K562 (cell line): ENCODE measurements at regions not wholly inside any gene's neighbourhood (a gene's known extent, or its start where the extent isn't known, plus 50 kb on each side); places are given as distances from the start of the nearest gene placed in this dataset.

Experiments used
- ATAC-seq: fragments of 200-7000 bp; cut with Tn5 transposase; 3 replicates; pipeline ENCODE4 v1.9.1; 2020; ENCODE audit warnings: moderate library complexity
- BruUV-seq: library from RNA; stranded (reverse); fragments of 400-500 nt; replicated peaks from 2 replicates; lab custom pipeline; 2021; lab: Mats Ljungman, UMichigan
- CTCF ChIA-PET: fragments of 300-600 bp; formaldehyde crosslinking; extraction: SDS; loops from one replicate; lab custom pipeline; 2021; ENCODE audit warnings: low intra/inter-chr PET ratio; lab: Yijun Ruan, JAX
- POLR2A ChIA-PET: fragments of 300-600, 350-650 bp; sonication (Branson Sonifier 250); formaldehyde crosslinking; extraction: SDS; loops from one replicate; lab custom pipeline; 2021; ENCODE audit warnings: antibody characterized with exemption, inconsistent platforms; lab: Yijun Ruan, JAX
- DNase-seq, 4 experiments: peaks; one replicate each; pipeline versions ENCODE4 v3.0.0 to v3.0.0-alpha.2; 2011 to 2018; ENCODE audit warnings: low spot score in 3 of 4, mixed read lengths in 3 of 4; ENCODE audit errors: extremely low read depth in 1 of 4
- FAIRE-seq: peaks from 2 replicates; lab custom pipeline; 2011; peaks lifted over from hg19 to GRCh38; lab: Jason Lieb, UNC
- H2AFZ ChIP-seq: 2 replicates; pipeline ENCODE4 v1.6.0; 2011; ENCODE audit warnings: low read depth, low read length, control low read depth, inconsistent platforms
- H3K27ac ChIP-seq: fragments of 200-600 bp; 3 replicates; pipeline ENCODE4 v1.8.0; 2011; ENCODE audit warnings: low read depth, mild to moderate bottlenecking, control low read depth, inconsistent platforms, low read length, moderate library complexity, mixed read lengths; ENCODE audit errors: extremely low read depth
- H3K27me3 ChIP-seq, 2 experiments: fragments of 300-600 bp in 1 of 2; 2 replicates in 1 of 2; 3 replicates in 1 of 2; pipeline versions ENCODE4 v1.6.0 to v1.8.0; 2011; ENCODE audit warnings: inconsistent platforms in 2 of 2, low read length in 2 of 2, mild to moderate bottlenecking in 1 of 2, mixed read lengths in 1 of 2, moderate library complexity in 1 of 2; ENCODE audit not compliant: control insufficient read depth in 2 of 2, insufficient read depth in 2 of 2
- H3K36me3 ChIP-seq: fragments of 300-600 bp; 3 replicates; pipeline ENCODE4 v1.8.0; 2011; ENCODE audit warnings: mild to moderate bottlenecking, low read length, inconsistent platforms; ENCODE audit not compliant: control insufficient read depth, insufficient read depth
- H3K4me1 ChIP-seq, 2 experiments: fragments of 200-600 bp in 1 of 2; replicated peaks in 1 of 2; 2 replicates in 1 of 2; 3 replicates in 1 of 2; pipeline versions ENCODE4 v1.5.1 to v1.8.0; 2011; ENCODE audit warnings: inconsistent platforms in 2 of 2, low read length in 2 of 2, mild to moderate bottlenecking in 1 of 2, mixed read lengths in 1 of 2, moderate library complexity in 1 of 2; ENCODE audit not compliant: control insufficient read depth in 2 of 2, insufficient read depth in 2 of 2
- H3K4me2 ChIP-seq: 2 replicates; pipeline ENCODE4 v1.6.1; 2011; ENCODE audit warnings: low read length, control low read depth, inconsistent platforms, mixed read lengths; ENCODE audit not compliant: insufficient read depth
- H3K4me3 ChIP-seq: fragments of 200-600 bp; sonication (generic), shearing (Covaris generic); 2 replicates; pipeline ENCODE4 v1.5.1; 2016; ENCODE audit warnings: control low read depth, inconsistent platforms
- H3K79me2 ChIP-seq: fragments of 200-600 bp; 3 replicates; pipeline ENCODE4 v1.8.0; 2011; ENCODE audit warnings: low read length, inconsistent platforms; ENCODE audit not compliant: control insufficient read depth, insufficient read depth
- H3K9ac ChIP-seq, 2 experiments: 2 replicates each; pipeline versions ENCODE4 v1.6.0 to v1.6.1; 2011; ENCODE audit warnings: low read depth in 2 of 2, low read length in 2 of 2, control low read depth in 1 of 2, inconsistent platforms in 1 of 2, mild to moderate bottlenecking in 1 of 2, mixed read lengths in 1 of 2; ENCODE audit not compliant: insufficient read depth in 1 of 2
- H3K9me1 ChIP-seq: one replicate; pipeline ENCODE4 v1.6.0; 2011; ENCODE audit warnings: inconsistent platforms, mild to moderate bottlenecking, low read length, moderate library complexity; ENCODE audit not compliant: control insufficient read depth, insufficient read depth
- H3K9me3 ChIP-seq: replicated peaks from 2 replicates; pipeline ENCODE4 v1.5.1; 2011; ENCODE audit warnings: low read depth, low read length, inconsistent platforms; ENCODE audit not compliant: control insufficient read depth, insufficient read depth
- H4K20me1 ChIP-seq: replicated peaks from 2 replicates; pipeline ENCODE4 v1.6.1; 2011; ENCODE audit warnings: low read length, inconsistent platforms, mixed read lengths; ENCODE audit not compliant: control insufficient read depth, insufficient read depth
- BCOR ChIP-seq: fragments of 450-650 bp; IDR thresholded peaks from 2 replicates; pipeline ENCODE4 v1.6.1; 2016
- CBX1 ChIP-seq: sonication (generic); IDR thresholded peaks from 2 replicates; pipeline ENCODE4 v1.6.1; 2016; ENCODE audit warnings: antibody characterized with exemption, low read depth, mild to moderate bottlenecking
- CBX2 ChIP-seq: fragments of 200-600 bp; sonication (generic); IDR thresholded peaks from one replicate; pipeline ENCODE4 v1.6.1; 2012; ENCODE audit warnings: mild to moderate bottlenecking, low read length, inconsistent platforms; ENCODE audit not compliant: insufficient read depth, poor library complexity, severe bottlenecking
- DIDO1 ChIP-seq: fragments of 450-650 bp; IDR thresholded peaks from 2 replicates; pipeline ENCODE4 v1.6.1; 2016; ENCODE audit warnings: low read depth, missing biosample characterization, missing genetic modification characterization
- HEY1 ChIP-seq: fragments of 250-450 bp; sonication (Bioruptor Pico); IDR thresholded peaks from 2 replicates; pipeline ENCODE4 v1.5.0; 2020; ENCODE audit warnings: mild to moderate bottlenecking, moderate library complexity, borderline replicate concordance
- HMGN3 ChIP-seq: IDR thresholded peaks from 2 replicates; pipeline ENCODE4 v1.6.1; 2011; ENCODE audit warnings: borderline replicate concordance, low read depth, mild to moderate bottlenecking, mixed read lengths, low read length; ENCODE audit not compliant: insufficient read length; ENCODE audit errors: extremely low read depth
- NR2C2 ChIP-seq, 2 experiments: fragments of 200-800 bp in 1 of 2; sonication (Bioruptor generic) in 1 of 2; sonication (generic) in 1 of 2; formaldehyde crosslinking in 1 of 2; IDR thresholded peaks; 2 replicates each; pipeline versions ENCODE4 v1.6.1 to v1.8.0; 2016 to 2022; ENCODE audit warnings: mild to moderate bottlenecking in 1 of 2, missing compliant biosample characterization in 1 of 2, missing genetic modification characterization in 1 of 2, missing genetic modification reagents in 1 of 2
- NR2F6 ChIP-seq: fragments of 450-650 bp; formaldehyde crosslinking; IDR thresholded peaks from 2 replicates; pipeline ENCODE4 v1.4.0; 2020; ENCODE audit warnings: mild to moderate bottlenecking
- POLR2A ChIP-seq: fragments of 450-650 bp; conservative IDR thresholded peaks from 2 replicates; pipeline ENCODE4 v1.6.1; 2016
- SMARCA5 ChIP-seq: fragments of 450-650 bp; IDR thresholded peaks from 2 replicates; pipeline ENCODE4 v1.6.1; 2016
- TAF9B ChIP-seq: fragments of 450-650 bp; IDR thresholded peaks from 2 replicates; pipeline ENCODE4 v1.6.1; 2018; ENCODE audit warnings: mild to moderate bottlenecking; ENCODE audit not compliant: partially characterized antibody
- VEZF1 ChIP-seq: fragments of 200-800 bp; sonication (Bioruptor generic); IDR thresholded peaks from 2 replicates; pipeline ENCODE4 v1.6.1; 2017; ENCODE audit warnings: missing genetic modification characterization, missing compliant biosample characterization
- ZNF197 ChIP-seq: fragments of 200-800 bp; sonication (Bioruptor generic); IDR thresholded peaks from 2 replicates; pipeline ENCODE4 v1.6.1; 2016; ENCODE audit warnings: low read depth, missing genetic modification characterization, missing compliant biosample characterization
- ZNF253 ChIP-seq: fragments of 250-450 bp; sonication (Bioruptor Pico); conservative IDR thresholded peaks from 2 replicates; pipeline ENCODE4 v1.6.1; 2021; ENCODE audit warnings: mild to moderate bottlenecking
- WGBS: fragments of 100-300 bp; shearing (Covaris generic); methylation state at CpG from one replicate; pipeline ENCODE4 v1.1.6; 2016; ENCODE audit warnings: low coverage, mixed read lengths; ENCODE audit not compliant: insufficient coverage; ENCODE audit errors: missing lambda C conversion rate; 5-methylcytosine and 5-hydroxymethylcytosine counted together
- in situ Hi-C: fragments of 300-500 bp; cut with MboI; formaldehyde crosslinking; loops from 4 replicates; pipeline ENCODE4 v1.15.0; 2018; ENCODE audit warnings: inconsistent platforms, mixed read lengths
- intact Hi-C: fragments of 100-400 bp; cut with micrococcal nuclease; formaldehyde crosslinking; loops from 2 replicates; pipeline ENCODE4 v1.14.2; 2022

GRCh38 chr2:45069684-45070083 is 60.4 kb upstream of the SIX2 start:
- ChIA-PET POLR2A (no interaction called here), CTCF (no interaction called here)
- intact Hi-C loops, result no loop called here
- no peak for FAIRE-seq
- no peaks in the 10 kb centered on the region for H3K9me1 ChIP-seq
- no peak for DNase-seq
- H4K20me1 ChIP-seq, result no peaks in the 10 kb centered on the region
- 0% methylated on average over 5 of the region's 5 CpGs for WGBS
- in situ Hi-C loops, result no loop called here
- no peak overlapping the region for H2AFZ ChIP-seq
- H3K79me2 ChIP-seq, result no peaks in the 10 kb centered on the region
- H3K4me2 ChIP-seq, result no peak overlapping the region
- peaks cover 2 to 50% of the 10 kb centered on the region in 2 experiments; a peak in 4 of 5 replicates for H3K27me3 ChIP-seq
- no peak for ATAC-seq
- no peak overlapping the region for H3K9ac ChIP-seq
- no peaks in the 10 kb centered on the region for H3K9me3 ChIP-seq
- H3K27ac ChIP-seq, result no peak overlapping the region
- TF ChIP-seq HMGN3 (no peak), CBX2 (no peak), SMARCA5 (no peak), POLR2A (no peak), BCOR (no peak), ZNF253 (no peak), CBX1 (no peak), DIDO1 (tag) (no peak)
- BruUV-seq, result no TSS peak
- no peaks in the 10 kb centered on the region for H3K36me3 ChIP-seq
- H3K4me1 ChIP-seq, result no peaks in the 10 kb centered on the region
- H3K4me3 ChIP-seq, result no peak overlapping the region

GRCh38 chr2:45068571-45069140 is 59.4 kb upstream of the SIX2 start:
- in situ Hi-C loops (no loop called here), intact Hi-C loops (no loop called here)
- H3K9me1 ChIP-seq, result no peaks in the 10 kb centered on the region
- FAIRE-seq (no peak), DNase-seq (no peak), ATAC-seq (no peak)
- H3K36me3 ChIP-seq, result no peaks in the 10 kb centered on the region
- no peak overlapping the region for H3K27ac ChIP-seq
- no peak overlapping the region for H3K4me3 ChIP-seq
- H3K4me2 ChIP-seq, result no peak overlapping the region
- H4K20me1 ChIP-seq, result no peaks in the 10 kb centered on the region
- H3K79me2 ChIP-seq, result no peaks in the 10 kb centered on the region
- POLR2A ChIA-PET, result interaction anchor here (0.5 to 0.7 kb wide), 2 partner anchors 56 to 1300 kb away, joined by 3 read pairs; no protein-coding TSS in a partner anchor
- H2AFZ ChIP-seq, result no peak overlapping the region
- 1% methylated on average over 9 of the region's 9 CpGs for WGBS
- H3K4me1 ChIP-seq, result no peaks in the 10 kb centered on the region
- H3K9ac ChIP-seq, result no peak overlapping the region
- no peaks in the 10 kb centered on the region for H3K9me3 ChIP-seq
- no TSS peak for BruUV-seq
- CTCF ChIA-PET, result no interaction called here
- H3K27me3 ChIP-seq, result peaks cover 2 to 46% of the 10 kb centered on the region in 2 experiments; a peak in 4 of 5 replicates
- TF ChIP-seq NR2F6 (no peak), ZNF197 (CRISPR knock-in tag) (no peak), NR2C2 (CRISPR knock-in tag; IDR thresholded peaks at IDR 0.05) (no peak), NR2C2 (tag; IDR thresholded peaks at IDR 0.05) (no peak), VEZF1 (CRISPR knock-in tag) (no peak), HEY1 (CRISPR knock-in tag) (no peak), TAF9B (no peak)
